Fibroblast of skin of left biceps (primary cell): ENCODE measurements at regions not wholly inside any gene's neighbourhood (a gene's known extent, or its start where the extent isn't known, plus 50 kb on each side); places are given as distances from the start of the nearest gene placed in this dataset.
"Not testable (repeated sequence)": the region's sequence is repeated elsewhere in the genome, so short reads cannot be mapped to it uniquely, and the experiment has no call there.

ENCODE experiments used
- DNase-seq, 2 experiments: peaks; one replicate each; pipeline ENCODE4 v3.0.0-alpha.2; 2013; ENCODE audit warnings: low read depth in 2 of 2

GRCh38 chr9:41623666-41624065, 434.5 kb upstream of the ZNG1F start:
- not testable (repeated sequence) for DNase-seq

GRCh38 chr9:41619254-41619653, 430.1 kb upstream of the ZNG1F start:
- not testable (repeated sequence) for DNase-seq

- not testable (repeated sequence) for DNase-seq
Observed at GRCh38 chr9:41606961-41607547, 417.9 kb upstream of the ZNG1F start.

GRCh38 chr9:41565572-41565971, 376.5 kb upstream of the ZNG1F start:
- DNase-seq: not testable (repeated sequence)
